ENCODE measurements at regions not wholly inside any gene's neighbourhood (a gene's known extent, or its start where the extent isn't known, plus 50 kb on each side); places are given as distances from the start of the nearest gene placed in this dataset.

- Histone ChIP-seq H3K27me3 (replicated peaks) (no peaks in the 10 kb centered on the region), H3K27ac (no peak overlapping the region), H3K36me3 (replicated peaks) (no peaks in the 10 kb centered on the region), H3K4me3 (ENCODE audit: low read depth, low read length) (no peak overlapping the region)
- no peak for DNase-seq
- TF ChIP-seq CTCF (IDR thresholded peaks at IDR 0.05; ENCODE audit: low read depth, low read length, missing control alignments) = no peak
- in situ Hi-C loops (cut with HindIII; ENCODE audit: low pct_ligation_motif_present, low sequenced_read_pairs) = no loop called here
Measured at GRCh38 chr2:42851740-42852250, 59.4 kb upstream of the HAAO start.

GRCh38 chr2:42851186-42851585, 58.8 kb upstream of the HAAO start:
- Histone ChIP-seq H3K36me3 (replicated peaks) (no peaks in the 10 kb centered on the region), H3K27me3 (replicated peaks) (no peaks in the 10 kb centered on the region), H3K27ac (no peak overlapping the region), H3K4me3 (ENCODE audit: low read depth, low read length) (no peak overlapping the region)
- in situ Hi-C loops (cut with HindIII; ENCODE audit: low pct_ligation_motif_present, low sequenced_read_pairs) = no loop called here
- no peak for DNase-seq
- TF ChIP-seq CTCF (IDR thresholded peaks at IDR 0.05; ENCODE audit: low read depth, low read length, missing control alignments) = no peak

GRCh38 chr2:42850016-42850805, 57.8 kb upstream of the HAAO start:
- no peaks in the 10 kb centered on the region for H3K36me3 ChIP-seq (replicated peaks)
- in situ Hi-C loops (cut with HindIII; ENCODE audit: low pct_ligation_motif_present, low sequenced_read_pairs) = no loop called here
- TF ChIP-seq CTCF (IDR thresholded peaks at IDR 0.05; ENCODE audit: low read depth, low read length, missing control alignments) = no peak
- no peak for DNase-seq
- no peak overlapping the region for H3K27ac ChIP-seq
- no peak overlapping the region for H3K4me3 ChIP-seq (ENCODE audit: low read depth, low read length)
- no peaks in the 10 kb centered on the region for H3K27me3 ChIP-seq (replicated peaks)

- in situ Hi-C loops (cut with HindIII; ENCODE audit: low pct_ligation_motif_present, low sequenced_read_pairs) = no loop called here
- H3K27me3 ChIP-seq (replicated peaks) = no peaks in the 10 kb centered on the region
Measured at GRCh38 chr2:42849311-42849710, 56.9 kb upstream of the HAAO start.

GRCh38 chr2:42848726-42849290, 56.4 kb upstream of the HAAO start:
- H3K27me3 ChIP-seq (replicated peaks) = no peaks in the 10 kb centered on the region
- H3K27ac ChIP-seq = no peak overlapping the region
- DNase-seq = no peak
- no peaks in the 10 kb centered on the region for H3K36me3 ChIP-seq (replicated peaks)
- in situ Hi-C loops (cut with HindIII; ENCODE audit: low pct_ligation_motif_present, low sequenced_read_pairs) = no loop called here
- no peak overlapping the region for H3K4me3 ChIP-seq (ENCODE audit: low read depth, low read length)
- no peak for TF ChIP-seq CTCF (IDR thresholded peaks at IDR 0.05; ENCODE audit: low read depth, low read length, missing control alignments)

More at GRCh38 chr2:42849311-42849710, 56.9 kb upstream of the HAAO start:
- DNase-seq = no peak
- no peak for TF ChIP-seq CTCF (IDR thresholded peaks at IDR 0.05; ENCODE audit: low read depth, low read length, missing control alignments)
- no peak overlapping the region for H3K4me3 ChIP-seq (ENCODE audit: low read depth, low read length)
- H3K27ac ChIP-seq = no peak overlapping the region
- H3K36me3 ChIP-seq (replicated peaks) = no peaks in the 10 kb centered on the region
